Endothelial cell of umbilical vein (primary cell): ENCODE measurements at regions not wholly inside any gene's neighbourhood (a gene's known extent, or its start where the extent isn't known, plus 50 kb on each side); places are given as distances from the start of the nearest gene placed in this dataset.

Experiments used
- BruUV-seq: library from RNA; stranded (reverse); fragments of 400-500 nt; replicated peaks from 2 replicates; lab custom pipeline; 2021; lab: Mats Ljungman, UMichigan
- CTCF ChIA-PET: fragments of 300-600, 350-600 bp; sonication (Branson Sonifier 250); formaldehyde crosslinking; loops from one replicate; lab custom pipeline; 2021; ENCODE audit warnings: antibody characterized with exemption, inconsistent platforms; lab: Charles Lee
- POLR2A ChIA-PET: fragments of 300-600, 350-600 bp; sonication (Branson Sonifier 250); formaldehyde crosslinking; loops from one replicate; lab custom pipeline; 2021; ENCODE audit warnings: antibody characterized with exemption, inconsistent platforms; lab: Charles Lee
- DNase-seq: peaks from one replicate; pipeline ENCODE4 v3.0.0-alpha.2; 2011; ENCODE audit warnings: low read depth, low spot score
- FAIRE-seq: peaks from 2 replicates; lab custom pipeline; 2011; peaks lifted over from hg19 to GRCh38; lab: Jason Lieb, UNC
- H2AFZ ChIP-seq: 2 replicates; pipeline ENCODE4 v1.6.0; 2012; ENCODE audit warnings: low read depth, low read length, control low read depth, inconsistent platforms
- H3K27ac ChIP-seq: 2 replicates; pipeline ENCODE4 v1.5.1; 2011; ENCODE audit warnings: low read depth, mild to moderate bottlenecking, control low read depth, low read length, moderate library complexity; ENCODE audit not compliant: insufficient read depth
- H3K27me3 ChIP-seq, 2 experiments: 2 replicates each; pipeline versions ENCODE4 v1.6.0 to v1.6.1; 2011; ENCODE audit warnings: low read length in 2 of 2, mixed read lengths in 1 of 2; ENCODE audit not compliant: control insufficient read depth in 2 of 2, insufficient read depth in 2 of 2
- H3K36me3 ChIP-seq, 2 experiments: 2 replicates in 1 of 2; 3 replicates in 1 of 2; pipeline ENCODE4 v1.5.1; 2011; ENCODE audit warnings: low read length in 2 of 2, mild to moderate bottlenecking in 1 of 2, moderate library complexity in 1 of 2; ENCODE audit not compliant: control insufficient read depth in 2 of 2, insufficient read depth in 2 of 2; ENCODE audit errors: extremely low read depth in 1 of 2
- H3K4me1 ChIP-seq: 3 replicates; pipeline ENCODE4 v1.5.1; 2011; ENCODE audit warnings: mild to moderate bottlenecking, low read length; ENCODE audit not compliant: control insufficient read depth, insufficient read depth; ENCODE audit errors: extremely low read depth
- H3K4me2 ChIP-seq: 2 replicates; pipeline ENCODE4 v1.6.1; 2011; ENCODE audit warnings: low read length, control low read depth, mixed read lengths; ENCODE audit not compliant: insufficient read depth
- H3K4me3 ChIP-seq, 3 experiments: fragments of 200-600 bp in 1 of 3; sonication (generic), shearing (Covaris generic) in 1 of 3; replicated peaks in 1 of 3; 2 replicates each; pipeline ENCODE4 v1.5.1; 2011 to 2016; ENCODE audit warnings: control low read depth in 3 of 3, low read length in 3 of 3, mild to moderate bottlenecking in 2 of 3, inconsistent platforms in 1 of 3, low read depth in 1 of 3, moderate library complexity in 1 of 3; ENCODE audit not compliant: insufficient read depth in 1 of 3
- H3K79me2 ChIP-seq: 2 replicates; pipeline ENCODE4 v1.6.0; 2012; ENCODE audit warnings: low read length, inconsistent platforms; ENCODE audit not compliant: control insufficient read depth, insufficient read depth
- H3K9ac ChIP-seq: replicated peaks from 2 replicates; pipeline ENCODE3; 2011; ENCODE audit warnings: low read length, control low read depth; ENCODE audit not compliant: insufficient read depth; ENCODE audit errors: extremely low read depth
- H3K9me1 ChIP-seq: replicated peaks from 3 replicates; pipeline ENCODE4 v1.6.0; 2011; ENCODE audit warnings: mild to moderate bottlenecking, low read length; ENCODE audit not compliant: control insufficient read depth, insufficient read depth; ENCODE audit errors: extremely low read depth
- H3K9me3 ChIP-seq: replicated peaks from 2 replicates; pipeline ENCODE4 v1.5.1; 2012; ENCODE audit warnings: low read length, inconsistent platforms; ENCODE audit not compliant: control insufficient read depth, insufficient read depth
- H4K20me1 ChIP-seq: replicated peaks from 2 replicates; pipeline ENCODE3; 2011; ENCODE audit warnings: mild to moderate bottlenecking, low read length; ENCODE audit not compliant: control insufficient read depth, insufficient read depth; ENCODE audit errors: extremely low read depth
- EZH2 ChIP-seq: IDR thresholded peaks from 2 replicates; pipeline ENCODE4 v1.6.1; 2012; ENCODE audit warnings: borderline replicate concordance, low read depth, mild to moderate bottlenecking, moderate library complexity, low read length, inconsistent platforms; ENCODE audit not compliant: severe bottlenecking
- FOS ChIP-seq: IDR thresholded peaks from 2 replicates; pipeline ENCODE4 v1.6.1; 2011; ENCODE audit warnings: mild to moderate bottlenecking, low read length, moderate library complexity, borderline replicate concordance; ENCODE audit not compliant: insufficient read depth
- GATA2 ChIP-seq: IDR thresholded peaks from 2 replicates; pipeline ENCODE4 v1.7.0; 2011; ENCODE audit warnings: low read depth, mild to moderate bottlenecking, moderate library complexity, mixed read lengths, low read length; ENCODE audit not compliant: insufficient read length, insufficient read depth
- JUN ChIP-seq: IDR thresholded peaks from 2 replicates; pipeline ENCODE4 v1.6.1; 2011; ENCODE audit warnings: borderline replicate concordance, low read depth; ENCODE audit not compliant: insufficient read length, insufficient read depth
- MAX ChIP-seq: IDR thresholded peaks from 2 replicates; pipeline ENCODE4 v1.6.1; 2011; ENCODE audit not compliant: insufficient read depth, insufficient read length
- MYC ChIP-seq: IDR thresholded peaks from one replicate; pipeline ENCODE4 v1.6.1; 2011; ENCODE audit warnings: mild to moderate bottlenecking, low read depth, low read length
- POLR2A ChIP-seq: IDR thresholded peaks from 2 replicates; pipeline ENCODE4 v1.6.1; 2012; ENCODE audit warnings: low read depth, mild to moderate bottlenecking, control low read depth, low read length
- POLR2AphosphoS5 ChIP-seq: IDR thresholded peaks from 2 replicates; pipeline ENCODE4 v1.6.1; 2012; ENCODE audit warnings: low read depth, mild to moderate bottlenecking, control low read depth, low read length, moderate library complexity; ENCODE audit not compliant: insufficient read depth
- dilution Hi-C: fragments of 300-500 bp; cut with MboI; formaldehyde crosslinking; loops from one replicate; pipeline ENCODE4 v1.15.0; 2019; ENCODE audit warnings: low sequenced_read_pairs; ENCODE audit not compliant: extremely low pct_ligation_motif_present
- intact Hi-C: fragments of 100-400 bp; cut with micrococcal nuclease; formaldehyde crosslinking; loops from one replicate; pipeline ENCODE4 v1.10.0; 2022
- TF ChIP-seq, protein P1 (sequence below), 2 donors: IDR thresholded peaks; 1 replicate in 1 of 2; 2 replicates in 1 of 2; pipeline ENCODE4 v1.5.1; 2011; ENCODE audit warnings: low read length in 2 of 2, mild to moderate bottlenecking in 2 of 2, moderate library complexity in 2 of 2, control low read depth in 1 of 2, inconsistent platforms in 1 of 2, low read depth in 1 of 2; ENCODE audit not compliant: insufficient read depth in 1 of 2; ENCODE audit errors: extremely low read depth in 1 of 2

- Histone ChIP-seq H3K27me3 (no peaks in the 10 kb centered on the region), H3K79me2 (no peaks in the 10 kb centered on the region), H3K9me3 (no peaks in the 10 kb centered on the region), H3K27ac (no peak overlapping the region), H3K4me3 (no peak overlapping the region), H3K9me1 (no peaks in the 10 kb centered on the region), H2AFZ (no peak overlapping the region), H3K9ac (no peak overlapping the region), H4K20me1 (no peaks in the 10 kb centered on the region), H3K4me2 (no peak overlapping the region), H3K36me3 (no peaks in the 10 kb centered on the region), H3K4me1 (no peaks in the 10 kb centered on the region)
- BruUV-seq = no TSS peak
- intact Hi-C loops (no loop called here), dilution Hi-C loops (no loop called here)
- ChIA-PET CTCF (no interaction called here), POLR2A (no interaction called here)
- FAIRE-seq (no peak), DNase-seq (no peak)
- TF ChIP-seq EZH2 = no peak
- TF ChIP-seq, protein P1, sequence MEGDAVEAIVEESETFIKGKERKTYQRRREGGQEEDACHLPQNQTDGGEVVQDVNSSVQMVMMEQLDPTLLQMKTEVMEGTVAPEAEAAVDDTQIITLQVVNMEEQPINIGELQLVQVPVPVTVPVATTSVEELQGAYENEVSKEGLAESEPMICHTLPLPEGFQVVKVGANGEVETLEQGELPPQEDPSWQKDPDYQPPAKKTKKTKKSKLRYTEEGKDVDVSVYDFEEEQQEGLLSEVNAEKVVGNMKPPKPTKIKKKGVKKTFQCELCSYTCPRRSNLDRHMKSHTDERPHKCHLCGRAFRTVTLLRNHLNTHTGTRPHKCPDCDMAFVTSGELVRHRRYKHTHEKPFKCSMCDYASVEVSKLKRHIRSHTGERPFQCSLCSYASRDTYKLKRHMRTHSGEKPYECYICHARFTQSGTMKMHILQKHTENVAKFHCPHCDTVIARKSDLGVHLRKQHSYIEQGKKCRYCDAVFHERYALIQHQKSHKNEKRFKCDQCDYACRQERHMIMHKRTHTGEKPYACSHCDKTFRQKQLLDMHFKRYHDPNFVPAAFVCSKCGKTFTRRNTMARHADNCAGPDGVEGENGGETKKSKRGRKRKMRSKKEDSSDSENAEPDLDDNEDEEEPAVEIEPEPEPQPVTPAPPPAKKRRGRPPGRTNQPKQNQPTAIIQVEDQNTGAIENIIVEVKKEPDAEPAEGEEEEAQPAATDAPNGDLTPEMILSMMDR (IDR thresholded peaks at IDR 0.05; ENCODE audit: extremely low read depth in 1 of 2, insufficient read depth in 1 of 2, low read depth in 1 of 2, low read length in 2 of 2) = no peak
- no peak for TF ChIP-seq MYC
- TF ChIP-seq MAX = no peak
- no peak for TF ChIP-seq FOS
- no peak for TF ChIP-seq POLR2AphosphoS5
- no peak for TF ChIP-seq POLR2A
- TF ChIP-seq GATA2 = no peak
- TF ChIP-seq JUN = no peak
Measured at GRCh38 chr9:135251331-135251761, 163.9 kb downstream of the OLFM1 start.
